ENCODE measurements at regions not wholly inside any gene's neighbourhood (a gene's known extent, or its start where the extent isn't known, plus 50 kb on each side); places are given as distances from the start of the nearest gene placed in this dataset.

GRCh38 chr13:30047154-30047874, 196.9 kb upstream of the UBL3 start:
- TF ChIP-seq POLR2A (IDR thresholded peaks at IDR 0.05) = no peak
- TF ChIP-seq CTCF (IDR thresholded peaks at IDR 0.05) = no peak
